Uterus (tissue), 3 donors: ENCODE measurements at regions not wholly inside any gene's neighbourhood (a gene's known extent, or its start where the extent isn't known, plus 50 kb on each side); places are given as distances from the start of the nearest gene placed in this dataset.

Experiments
- DNase-seq, 2 donors: peaks; one replicate each; pipeline ENCODE4 v3.0.0-alpha.2; 2019 to 2020
- H3K27ac ChIP-seq, 2 donors: fragments of 200-600 bp; sonication (generic); 1 replicate in 1 of 2; 2 replicates in 1 of 2; pipeline ENCODE4 v1.5.1; 2016 to 2018
- H3K27me3 ChIP-seq, 2 donors: fragments of 200-600 bp; sonication (generic); one replicate each; pipeline ENCODE4 v1.5.1; 2018 to 2019; ENCODE audit warnings: control low read depth in 1 of 2
- H3K36me3 ChIP-seq, 2 donors: fragments of 200-600 bp; sonication (generic); one replicate each; pipeline ENCODE4 v1.5.1; 2019; ENCODE audit warnings: control low read depth in 1 of 2
- H3K4me1 ChIP-seq, 2 donors: fragments of 200-600 bp; sonication (generic); one replicate each; pipeline ENCODE4 v1.5.1; 2018 to 2019; ENCODE audit warnings: control low read depth in 1 of 2
- H3K4me3 ChIP-seq, 2 donors: fragments of 200-600 bp; sonication (generic); 1 replicate in 1 of 2; 2 replicates in 1 of 2; pipeline ENCODE4 v1.5.1; 2018 to 2019; ENCODE audit warnings: mild to moderate bottlenecking in 1 of 2
- H3K9me3 ChIP-seq, 2 donors: fragments of 200-600 bp; sonication (generic); one replicate each; pipeline ENCODE4 v1.5.1; 2019; ENCODE audit warnings: control low read depth in 1 of 2
- CTCF ChIP-seq, 4 experiments: fragments of 200-600 bp in 2 of 4; fragments of 450-650 bp in 2 of 4; sonication (generic) in 2 of 4; IDR thresholded peaks; one replicate each; pipeline ENCODE4 v1.5.1; 2016 to 2019; ENCODE audit warnings: antibody characterized with exemption in 4 of 4, mild to moderate bottlenecking in 2 of 4, moderate library complexity in 1 of 4
- POLR2A ChIP-seq, 2 donors: fragments of 450-650 bp; IDR thresholded peaks; one replicate each; pipeline ENCODE4 v1.6.1; 2016; ENCODE audit warnings: antibody characterized with exemption in 2 of 2, mild to moderate bottlenecking in 1 of 2, moderate library complexity in 1 of 2
- intact Hi-C: fragments of 100-400 bp; cut with DNase I; formaldehyde crosslinking; loops from one replicate; pipeline ENCODE4 v1.15.1; 2023; ENCODE audit warnings: low total_unique reads
- donor health status: DM: yes; HTN: yes; CAD: no.

GRCh38 chr5:4221048-4221447 is 625.4 kb downstream of the IRX1 start:
- Histone ChIP-seq H3K27ac (no peak overlapping the region), H3K4me3 (no peak overlapping the region), H3K9me3 (no peaks in the 10 kb centered on the region), H3K36me3 (no peaks in the 10 kb centered on the region), H3K27me3 (no peaks in the 10 kb centered on the region), H3K4me1 (no peaks in the 10 kb centered on the region)
- intact Hi-C loops, result no loop called here
- no peak for TF ChIP-seq CTCF (IDR thresholded peaks at IDR 0.05)
- TF ChIP-seq POLR2A (IDR thresholded peaks at IDR 0.05), result no peak
- no peak for DNase-seq

- no peak overlapping the region for H3K27ac ChIP-seq
- H3K9me3 ChIP-seq, result no peaks in the 10 kb centered on the region
- H3K4me3 ChIP-seq, result no peak overlapping the region
- H3K4me1 ChIP-seq, result no peaks in the 10 kb centered on the region
- H3K36me3 ChIP-seq, result no peaks in the 10 kb centered on the region
- DNase-seq, result no peak
- intact Hi-C loops, result no loop called here
- H3K27me3 ChIP-seq, result no peaks in the 10 kb centered on the region
- no peak for TF ChIP-seq CTCF (IDR thresholded peaks at IDR 0.05)
- no peak for TF ChIP-seq POLR2A (IDR thresholded peaks at IDR 0.05)
Observed at GRCh38 chr5:4222147-4222546, 626.5 kb downstream of the IRX1 start.

- Histone ChIP-seq H3K9me3 (no peaks in the 10 kb centered on the region), H3K27ac (no peak overlapping the region), H3K36me3 (no peaks in the 10 kb centered on the region), H3K4me1 (no peaks in the 10 kb centered on the region), H3K27me3 (no peaks in the 10 kb centered on the region), H3K4me3 (no peak overlapping the region)
- intact Hi-C loops, result no loop called here
- no peak for DNase-seq
- TF ChIP-seq CTCF (IDR thresholded peaks at IDR 0.05), result no peak
- no peak for TF ChIP-seq POLR2A (IDR thresholded peaks at IDR 0.05)
Observed at GRCh38 chr5:4222821-4223220, 627.2 kb downstream of the IRX1 start.

GRCh38 chr5:4225741-4226140 is 630.1 kb downstream of the IRX1 start:
- intact Hi-C loops, result no loop called here
- TF ChIP-seq CTCF (IDR thresholded peaks at IDR 0.05) (no peak), POLR2A (IDR thresholded peaks at IDR 0.05) (no peak)

GRCh38 chr5:4226565-4226964 is 630.9 kb downstream of the IRX1 start:
- H3K27ac ChIP-seq, result no peak overlapping the region
- no peaks in the 10 kb centered on the region for H3K27me3 ChIP-seq
- intact Hi-C loops, result no loop called here
- no peaks in the 10 kb centered on the region for H3K36me3 ChIP-seq
- no peaks in the 10 kb centered on the region for H3K4me1 ChIP-seq
- TF ChIP-seq CTCF (IDR thresholded peaks at IDR 0.05), result no peak
- TF ChIP-seq POLR2A (IDR thresholded peaks at IDR 0.05), result no peak
- no peaks in the 10 kb centered on the region for H3K9me3 ChIP-seq
- DNase-seq, result no peak
- no peak overlapping the region for H3K4me3 ChIP-seq

More at GRCh38 chr5:4225741-4226140, 630.1 kb downstream of the IRX1 start:
- H3K4me1 ChIP-seq, result no peaks in the 10 kb centered on the region
- no peak for DNase-seq
- H3K9me3 ChIP-seq, result no peaks in the 10 kb centered on the region
- H3K27me3 ChIP-seq, result no peaks in the 10 kb centered on the region
- no peak overlapping the region for H3K4me3 ChIP-seq
- no peaks in the 10 kb centered on the region for H3K36me3 ChIP-seq
- H3K27ac ChIP-seq, result no peak overlapping the region
